T47D (cell line): ENCODE measurements at regions not wholly inside any gene's neighbourhood (a gene's known extent, or its start where the extent isn't known, plus 50 kb on each side); places are given as distances from the start of the nearest gene placed in this dataset.

Experiments used
- DNase-seq, 2 experiments: peaks; one replicate each; pipeline versions ENCODE4 v3.0.0 to v3.0.0-alpha.2; 2011 to 2012; ENCODE audit warnings: low read depth in 1 of 2, low spot score in 1 of 2
- JUND ChIP-seq: IDR thresholded peaks from 2 replicates; pipeline ENCODE4 v1.6.1; 2012; ENCODE audit warnings: low read depth
- in situ Hi-C: cut with HindIII; loops from 2 replicates; pipeline ENCODE4 v1.10.0; 2016; ENCODE audit warnings: low sequenced_read_pairs, low pct_unique_long_range_greater_than_20kb

DNA sequence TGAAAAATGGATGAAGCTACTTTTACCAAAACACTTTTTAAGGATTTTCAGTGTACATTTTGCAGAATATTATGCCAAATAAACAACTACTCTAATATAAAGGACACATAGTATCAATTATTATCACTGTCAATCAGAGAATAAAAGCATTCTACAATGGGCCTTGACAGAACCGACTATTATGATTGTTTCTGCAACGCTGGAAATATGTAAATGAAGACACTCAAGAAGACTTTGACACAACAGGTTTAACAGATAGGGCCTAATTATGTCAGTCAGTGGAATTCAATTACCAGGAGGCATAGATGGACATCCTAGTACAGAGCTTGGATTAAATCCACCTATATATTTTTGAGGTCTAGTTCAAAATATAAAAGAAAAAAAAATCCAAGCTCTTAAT lies 58.7 kb upstream of the SOX5 start:
- no peak for DNase-seq
- no peak for TF ChIP-seq JUND
- in situ Hi-C loops = no loop called here
